Hematopoietic multipotent progenitor cell treated with erythropoietin and hydrocortisone succinate and interleukin-3 and kit ligand, for 17 days (in vitro differentiated cells): ENCODE measurements at regions not wholly inside any gene's neighbourhood (a gene's known extent, or its start where the extent isn't known, plus 50 kb on each side); places are given as distances from the start of the nearest gene placed in this dataset.
"Not testable (repeated sequence)": the region's sequence is repeated elsewhere in the genome, so short reads cannot be mapped to it uniquely, and the experiment has no call there.

Experiments
- DNase-seq: peaks from one replicate; pipeline ENCODE4 v3.0.0-alpha.2; 2015; ENCODE audit warnings: low spot score

GRCh38 chr13:107819071-107819470 is 396.3 kb downstream of the LIG4 start:
- no peak for DNase-seq

DNA sequence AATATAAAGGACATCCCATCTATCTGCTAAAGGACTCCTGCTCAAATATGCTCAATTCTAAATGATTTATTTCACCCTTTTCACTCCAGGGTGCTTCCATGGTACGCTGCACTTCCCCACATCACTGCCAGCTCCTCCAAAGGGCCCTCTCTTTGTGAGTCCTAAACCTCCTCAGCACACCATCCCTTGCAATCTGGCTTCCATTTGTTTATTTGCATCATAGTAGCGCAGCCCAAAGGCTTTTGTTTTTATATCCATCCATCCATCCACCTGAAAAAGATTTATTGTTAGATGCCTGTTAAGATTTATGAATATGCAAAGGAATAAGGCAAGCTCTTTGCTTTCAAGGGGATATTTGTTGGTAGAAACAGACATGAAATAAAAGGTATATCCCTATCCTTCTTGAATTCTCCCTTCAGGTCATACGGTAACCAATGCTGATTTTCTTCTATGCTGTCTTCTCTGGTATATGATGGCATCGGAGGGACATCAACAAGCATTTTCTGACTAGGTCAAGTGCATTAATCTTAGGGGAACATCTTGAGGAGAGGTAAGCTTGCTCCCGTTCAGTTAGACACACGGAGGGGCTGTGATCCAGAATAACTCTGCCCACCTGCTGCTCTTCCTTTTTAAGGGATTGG is 397.6 kb downstream of the LIG4 start:
- DNase-seq = no peak

DNA sequence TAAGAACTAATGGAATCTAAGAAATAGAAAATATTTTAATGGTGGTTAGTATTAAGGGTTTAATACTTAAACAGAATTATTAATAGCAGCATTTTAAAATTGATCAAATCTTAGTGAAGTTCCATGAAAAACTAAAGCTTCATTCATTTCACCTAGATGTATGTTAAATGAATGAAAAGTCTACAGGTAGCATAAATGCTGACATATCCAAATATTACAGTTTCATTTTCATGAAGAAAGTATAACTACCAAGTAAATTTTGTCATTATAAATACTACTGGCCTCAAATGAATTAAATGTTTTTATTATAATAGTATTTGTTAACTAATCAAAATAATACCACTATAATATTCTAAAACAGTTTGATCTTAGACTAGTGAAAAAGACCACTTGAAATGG is 403.3 kb downstream of the LIG4 start:
- DNase-seq = no peak

- DNase-seq = no peak
Observed at GRCh38 chr13:107811233-107812013, 403.9 kb downstream of the LIG4 start.

DNA sequence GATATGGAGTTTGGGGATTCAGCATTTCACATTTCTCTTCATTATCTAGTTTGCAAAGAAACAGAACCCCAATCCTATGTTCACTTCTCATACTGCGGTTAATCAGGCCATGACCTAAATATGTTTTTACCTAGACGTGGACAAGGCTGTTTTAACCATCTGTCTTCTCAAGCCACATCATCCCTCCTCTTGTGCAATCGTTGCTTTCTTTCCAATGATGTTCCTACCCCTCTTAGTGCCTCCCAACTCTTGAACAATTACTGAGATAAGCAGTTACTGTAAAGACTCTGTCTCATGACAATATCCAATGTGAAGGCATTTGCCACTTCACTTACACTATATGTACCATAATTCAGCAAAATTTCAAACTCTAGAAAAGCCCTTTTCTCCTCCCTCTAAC is 406.2 kb downstream of the LIG4 start:
- no peak for DNase-seq

DNA sequence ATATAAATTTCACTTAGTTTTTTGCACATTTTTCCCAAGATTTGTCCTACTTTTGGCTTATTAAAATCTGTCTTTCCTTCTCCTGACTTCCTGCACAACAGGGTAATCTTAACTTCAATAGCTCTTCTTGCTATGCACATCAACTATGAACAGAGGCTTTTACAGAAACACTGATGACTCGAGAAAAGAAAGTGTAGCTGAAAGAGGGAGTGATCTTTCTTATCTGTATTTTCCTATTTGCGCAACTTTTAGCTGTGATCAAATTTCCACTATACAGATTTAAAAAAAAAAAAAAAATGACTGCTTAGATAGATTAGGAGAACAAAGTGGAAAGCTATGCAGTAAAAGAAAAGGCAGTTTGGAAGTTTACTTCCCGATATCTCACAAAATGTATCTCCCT is 406.9 kb downstream of the LIG4 start:
- no peak for DNase-seq

DNA sequence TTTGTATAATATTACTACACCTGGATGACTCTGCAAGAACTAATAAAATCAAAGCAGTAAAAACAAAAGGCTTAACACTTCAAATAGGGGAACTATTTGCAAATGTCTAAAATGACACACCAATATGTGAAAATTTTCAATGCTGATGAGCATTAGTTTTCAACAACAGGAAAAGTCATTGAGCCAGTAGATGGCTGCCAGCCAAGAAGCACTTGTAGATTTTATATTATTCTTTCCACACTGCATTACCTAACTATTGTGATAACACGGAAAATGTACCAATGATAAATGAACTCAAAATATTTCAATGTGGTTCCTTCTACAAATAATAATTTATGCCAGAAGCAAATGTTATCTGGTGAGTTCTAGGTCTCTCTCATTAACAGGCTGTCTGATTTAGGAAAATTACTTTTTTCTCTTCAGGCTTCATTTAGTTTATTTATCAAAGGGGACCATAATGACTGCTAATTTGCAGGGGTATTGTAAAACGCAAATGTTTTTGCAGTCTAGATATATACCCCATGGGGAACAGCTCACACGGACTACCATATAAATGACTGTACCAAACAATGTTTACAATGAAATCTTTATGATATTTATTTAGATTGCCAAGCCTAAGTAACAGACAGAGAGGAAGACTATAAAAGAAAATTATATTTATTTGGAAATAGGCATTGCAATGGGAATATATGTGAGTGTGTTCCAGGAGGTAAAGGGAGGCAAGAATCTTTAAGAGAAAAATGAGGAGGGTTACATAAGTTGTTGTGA is 407.8 kb downstream of the LIG4 start:
- DNase-seq = no peak

DNA sequence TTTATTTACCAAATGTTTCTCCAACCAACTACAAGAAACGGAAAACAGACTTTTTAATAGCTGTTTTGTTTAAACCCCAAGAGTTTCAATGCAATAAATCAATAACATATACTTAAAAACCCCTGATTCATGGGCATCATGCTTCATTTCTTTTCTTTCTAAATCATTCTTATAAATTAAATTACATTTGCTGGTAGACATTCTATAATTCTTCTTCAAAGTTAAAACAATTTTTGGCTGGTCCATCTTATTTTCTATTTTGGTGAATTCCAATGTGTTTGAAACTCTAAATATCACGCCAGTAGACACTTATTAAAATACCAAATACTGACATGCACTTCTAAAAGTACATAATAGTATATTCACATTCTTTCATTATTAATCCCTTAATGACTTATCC is 408.6 kb downstream of the LIG4 start:
- DNase-seq = no peak

DNA sequence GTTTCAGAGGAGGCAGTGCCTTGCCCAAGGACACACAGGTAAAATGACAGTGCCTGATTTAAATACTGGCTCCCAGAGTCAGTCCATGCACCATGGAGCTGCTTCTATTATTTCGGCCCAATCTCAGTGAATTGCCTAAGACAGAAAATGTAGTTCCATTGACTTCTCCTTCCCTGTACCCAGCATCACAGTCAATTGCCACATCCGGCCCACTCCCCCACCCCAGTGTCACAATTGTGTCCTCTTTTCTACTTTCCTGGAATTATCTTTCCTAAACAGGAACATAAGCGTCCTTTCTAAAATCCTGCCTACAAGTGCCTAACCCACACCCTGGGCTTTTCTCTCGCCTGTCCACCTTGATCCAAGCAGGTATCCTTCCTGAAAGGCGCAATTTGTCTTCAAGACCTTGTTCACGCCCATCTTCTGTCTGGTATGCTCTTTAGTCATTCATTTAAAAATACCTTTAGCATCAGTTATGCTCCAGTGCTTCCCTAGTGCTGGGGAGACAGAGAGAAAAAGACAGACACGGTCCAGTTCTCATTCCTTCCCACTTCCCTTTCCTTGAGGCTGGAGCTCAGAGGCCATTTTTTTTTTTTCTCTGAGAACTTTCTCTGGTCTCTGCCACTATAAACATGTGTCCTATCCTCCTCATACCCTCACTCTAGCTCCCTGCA is 411.4 kb downstream of the LIG4 start:
- no peak for DNase-seq

- DNase-seq = no peak
Observed at GRCh38 chr13:107801621-107802020, 413.7 kb downstream of the LIG4 start.

- DNase-seq = no peak
Observed at GRCh38 chr13:107799001-107799400, 416.3 kb downstream of the LIG4 start.

DNA sequence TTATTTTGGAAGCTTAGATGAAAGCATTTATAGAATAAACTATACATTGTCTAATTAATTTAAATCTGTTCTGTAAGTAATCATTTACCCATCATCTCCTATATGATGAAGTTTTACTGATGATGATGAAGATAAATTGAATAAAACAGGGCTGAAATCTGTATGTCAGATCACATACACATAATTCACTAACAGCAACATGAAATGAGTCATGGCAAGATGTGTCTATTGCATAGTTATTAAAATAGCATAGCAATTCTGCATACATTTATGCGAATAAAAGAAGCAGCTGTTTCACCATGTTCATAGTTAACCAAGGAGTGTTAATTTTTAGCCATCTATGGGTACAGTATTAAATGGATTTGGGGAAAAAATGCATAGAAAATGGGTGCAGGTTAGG is 424.9 kb downstream of the LIG4 start:
- no peak for DNase-seq

DNA sequence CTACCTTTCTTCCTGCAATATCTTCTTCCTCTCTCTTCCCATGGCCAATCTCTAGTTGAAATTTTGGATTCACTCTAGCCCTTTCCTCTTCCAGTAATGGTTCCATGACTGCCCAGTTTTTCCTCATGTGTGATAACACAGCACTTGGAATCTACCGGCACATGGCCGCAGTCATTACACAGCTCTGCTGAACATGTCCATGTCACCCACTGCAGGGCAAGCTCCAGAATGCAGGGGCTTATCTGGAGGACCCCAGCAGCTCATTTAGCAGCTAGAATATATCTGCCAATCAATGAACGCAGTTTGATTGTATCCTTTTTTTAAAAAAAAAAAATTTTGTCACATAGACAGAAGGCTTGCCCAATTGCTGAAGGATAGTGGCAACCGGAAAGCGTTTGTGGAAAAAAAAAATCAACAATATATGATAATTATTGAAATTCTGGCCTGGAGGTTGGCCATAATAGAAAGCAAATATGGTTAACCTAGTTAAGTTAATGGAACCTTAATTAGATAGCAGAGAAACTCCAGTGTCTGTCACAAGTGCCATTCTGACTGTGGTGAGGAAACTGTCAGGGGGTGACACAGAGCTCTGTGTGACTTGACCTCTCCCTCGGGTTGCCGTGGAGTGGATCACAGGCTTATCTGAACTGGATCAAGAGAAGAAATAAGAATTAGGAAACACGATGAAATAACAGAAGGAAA is 426.7 kb downstream of the LIG4 start:
- no peak for DNase-seq

GRCh38 chr13:107782646-107783045 is 432.7 kb downstream of the LIG4 start:
- DNase-seq = not testable (repeated sequence)

GRCh38 chr13:107778094-107778493 is 437.2 kb downstream of the LIG4 start:
- no peak for DNase-seq

DNA sequence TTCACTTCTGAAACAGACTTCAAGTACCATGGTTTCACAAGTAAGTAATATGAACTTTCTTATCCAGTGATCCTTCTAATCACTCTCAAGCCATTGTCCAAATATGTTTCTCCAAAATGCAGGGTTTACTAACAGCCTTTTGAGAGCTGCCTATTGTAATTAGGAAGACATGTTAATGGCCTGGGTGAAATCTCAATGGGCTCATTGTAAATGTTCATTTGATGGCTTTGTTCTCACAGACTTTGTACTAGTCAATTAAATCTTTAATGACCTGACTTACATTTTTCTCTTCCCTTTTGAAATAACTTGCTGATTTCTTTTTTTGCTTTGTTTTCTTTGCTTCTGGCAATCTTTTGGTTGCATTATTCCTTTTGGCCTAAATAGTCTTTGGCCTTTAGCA is 444.8 kb downstream of the LIG4 start:
- no peak for DNase-seq

DNA sequence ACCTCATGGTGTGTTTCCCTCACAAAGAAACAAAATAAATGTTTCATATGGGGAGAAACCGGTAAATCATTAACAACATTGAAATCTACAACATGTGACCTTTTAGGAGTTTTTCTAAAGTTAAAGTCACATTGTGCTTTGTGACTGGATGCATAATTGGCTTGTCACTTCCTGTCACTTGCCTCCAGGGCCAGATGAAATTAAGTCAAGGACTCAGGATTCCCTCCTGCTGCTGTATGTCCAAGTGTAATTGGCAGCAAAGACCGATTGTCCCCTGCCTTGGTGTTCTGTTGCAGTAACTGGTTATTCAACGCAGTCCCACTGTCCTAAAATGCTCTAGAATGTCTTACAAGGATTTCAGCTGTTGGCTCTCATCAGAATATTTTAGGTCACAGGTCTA is 448.2 kb downstream of the LIG4 start:
- no peak for DNase-seq

- DNase-seq = no peak
Observed at GRCh38 chr13:107765724-107766401, 449.5 kb downstream of the LIG4 start.

- DNase-seq = no peak
Observed at GRCh38 chr13:107764046-107764445, 451.3 kb downstream of the LIG4 start.

DNA sequence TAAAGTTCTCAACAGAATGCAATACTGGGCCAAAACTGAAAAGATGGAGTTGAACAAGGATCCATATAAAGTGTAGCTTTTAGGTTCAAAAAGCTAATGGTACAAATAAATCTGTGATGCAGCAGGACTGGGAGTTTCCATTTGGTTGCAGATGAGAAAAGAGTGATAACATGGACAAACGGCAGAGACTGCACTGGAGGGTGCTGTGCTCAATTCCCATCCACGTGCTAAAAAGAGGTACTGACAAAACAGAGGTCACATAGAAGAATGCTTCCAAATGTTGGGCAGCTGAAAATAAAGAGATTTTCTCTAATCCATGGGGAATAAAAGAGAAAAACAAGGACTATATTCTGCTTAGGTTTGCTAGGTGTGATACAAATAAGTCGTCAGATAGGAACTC is 461.6 kb downstream of the LIG4 start:
- no peak for DNase-seq

DNA sequence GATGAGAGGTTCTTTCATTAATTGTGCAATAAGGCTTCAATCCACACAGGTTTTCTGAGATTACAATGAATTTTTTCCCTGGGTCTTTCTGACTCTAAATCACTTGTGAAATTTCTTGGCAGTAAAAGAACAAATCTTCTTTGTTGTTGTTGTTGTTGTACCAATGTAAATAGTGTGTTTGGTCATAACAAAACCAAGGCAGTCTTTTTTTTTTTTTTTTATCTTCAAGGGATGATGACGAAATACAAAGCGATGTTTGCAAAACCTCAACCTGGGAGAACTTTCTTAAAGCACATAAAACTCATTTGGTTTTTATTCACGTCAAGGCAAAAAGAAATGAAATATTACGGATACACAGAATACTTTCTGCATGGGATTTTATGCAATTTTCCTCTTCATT is 462.0 kb downstream of the LIG4 start:
- no peak for DNase-seq
